Renal pelvis (tissue), 1 donor: ENCODE measurements at regions not wholly inside any gene's neighbourhood (a gene's known extent, or its start where the extent isn't known, plus 50 kb on each side); places are given as distances from the start of the nearest gene placed in this dataset.

Experiments
- DNase-seq: peaks from one replicate; pipeline ENCODE4 v3.0.0-alpha.2; 2013

GRCh38 chrX:26032111-26032912 lies 105.8 kb upstream of the MAGEB18 start:
- DNase-seq: no peak

GRCh38 chrX:26037367-26037766 lies 100.8 kb upstream of the MAGEB18 start:
- DNase-seq: no peak

GRCh38 chrX:26050099-26050498 lies 88.0 kb upstream of the MAGEB18 start:
- no peak for DNase-seq

DNA sequence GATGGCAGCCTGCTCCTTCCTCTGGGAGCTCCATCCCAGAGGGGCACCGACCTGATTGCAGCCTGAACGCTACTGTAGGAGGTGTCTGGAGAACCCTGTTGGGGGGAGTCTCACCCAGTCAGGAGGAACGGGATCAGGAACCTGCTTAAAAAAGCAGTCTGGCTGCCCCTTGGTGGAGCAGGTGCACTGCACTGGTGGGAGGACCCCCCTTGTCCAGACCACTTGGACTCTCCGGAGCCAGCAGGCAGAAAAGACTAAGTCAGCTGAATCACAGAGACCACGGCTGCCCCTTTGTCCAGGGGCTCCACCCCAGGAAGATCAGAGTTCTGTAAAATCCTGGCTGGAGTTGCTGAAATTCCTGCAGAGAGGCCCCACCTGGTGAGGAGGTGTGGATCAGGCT lies 67.3 kb upstream of the MAGEB18 start:
- DNase-seq: no peak

DNA sequence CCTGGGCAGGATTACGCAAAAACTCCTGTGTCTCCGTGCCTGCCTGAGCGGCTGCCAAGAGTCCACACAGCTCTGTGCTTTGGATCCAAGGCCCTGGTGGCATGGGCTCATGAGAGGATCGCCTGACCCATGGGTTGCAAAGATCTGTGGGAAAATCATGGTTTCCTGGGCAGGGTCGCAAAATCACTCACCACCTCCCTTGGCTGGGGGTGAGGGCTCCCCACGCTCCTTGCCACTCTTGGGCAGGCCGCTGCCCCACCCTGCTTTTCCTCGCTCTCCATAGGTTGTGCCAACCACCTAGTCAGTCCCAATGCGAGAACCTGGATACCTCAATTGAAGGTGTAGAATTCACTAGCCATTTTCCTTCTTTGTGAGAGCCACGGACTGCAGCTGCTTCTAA lies 66.5 kb upstream of the MAGEB18 start:
- DNase-seq: no peak

- DNase-seq: no peak
Observed at GRCh38 chrX:26083093-26083492, 55.0 kb upstream of the MAGEB18 start.
